Activated CD4-positive, alpha-beta T cell treated with anti-CD3 and anti-CD28 coated beads, Interleukin-2, amount 10 ng/mL, durations not matched to agents 7 days and 5 days (primary cell): ENCODE measurements at regions not wholly inside any gene's neighbourhood (a gene's known extent, or its start where the extent isn't known, plus 50 kb on each side); places are given as distances from the start of the nearest gene placed in this dataset.
"Not testable (repeated sequence)": the region's sequence is repeated elsewhere in the genome, so short reads cannot be mapped to it uniquely, and the experiment has no call there.

Source experiments
- CTCF ChIA-PET: fragments of 350-600 bp; sonication (Branson Sonifier 250); formaldehyde crosslinking; loops from one replicate; lab custom pipeline; 2021; ENCODE audit warnings: antibody characterized with exemption; lab: Charles Lee
- POLR2A ChIA-PET: fragments of 350-600 bp; sonication (Branson Sonifier 250); formaldehyde crosslinking; loops from one replicate; lab custom pipeline; 2021; ENCODE audit warnings: antibody characterized with exemption; lab: Charles Lee
- DNase-seq: peaks from one replicate; pipeline ENCODE4 v3.0.0-alpha.2; 2020
- H3K27ac Mint-ChIP-seq: one replicate; pipeline ENCODE4 v1.8.0; 2021; ENCODE audit warnings: mild to moderate bottlenecking, moderate library complexity, mixed read lengths
- H3K27me3 Mint-ChIP-seq: one replicate; pipeline ENCODE4 v1.8.0; 2021; ENCODE audit warnings: mixed read lengths
- H3K36me3 Mint-ChIP-seq: one replicate; pipeline ENCODE4 v1.8.0; 2021; ENCODE audit warnings: low read depth, mixed read lengths
- H3K4me1 Mint-ChIP-seq: one replicate; pipeline ENCODE4 v1.8.0; 2021; ENCODE audit warnings: mixed read lengths
- H3K4me3 Mint-ChIP-seq: one replicate; pipeline ENCODE4 v1.8.0; 2021; ENCODE audit warnings: mild to moderate bottlenecking, moderate library complexity, mixed read lengths
- H3K9me3 Mint-ChIP-seq: one replicate; pipeline ENCODE4 v1.8.0; 2021; ENCODE audit warnings: mixed read lengths

DNA sequence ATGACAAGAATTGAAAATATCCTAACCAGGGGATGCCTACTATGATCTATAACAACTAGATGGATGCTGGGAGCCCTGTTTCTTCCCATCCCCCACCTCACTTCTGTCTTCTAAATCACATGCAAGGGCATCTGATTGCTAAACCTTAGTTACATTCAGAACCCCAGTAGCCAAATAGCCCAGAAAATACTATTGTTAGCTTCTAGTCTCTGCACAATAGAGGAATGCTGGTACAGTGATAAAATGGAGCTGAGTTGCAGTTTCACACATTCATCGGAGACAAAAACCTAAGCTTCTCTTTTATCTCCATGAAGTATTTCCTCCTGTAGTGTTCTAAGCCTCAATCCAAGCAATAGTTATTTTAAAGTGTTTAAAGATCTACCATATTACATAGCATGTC is 942.9 kb downstream of the RPS29 start:
- Mint-ChIP-seq H3K36me3 (no peaks in the 10 kb centered on the region), H3K9me3 (no peaks in the 10 kb centered on the region), H3K4me1 (no peaks in the 10 kb centered on the region), H3K27me3 (no peaks in the 10 kb centered on the region), H3K27ac (no peak overlapping the region), H3K4me3 (no peak overlapping the region)
- ChIA-PET CTCF (no interaction called here), POLR2A (no interaction called here)
- DNase-seq = no peak

GRCh38 chr14:48628870-48629269 is 953.5 kb upstream of the MDGA2 start:
- H3K4me1 Mint-ChIP-seq = no peaks in the 10 kb centered on the region
- H3K4me3 Mint-ChIP-seq = no peak overlapping the region
- no peak overlapping the region for H3K27ac Mint-ChIP-seq
- ChIA-PET POLR2A (no interaction called here), CTCF (no interaction called here)
- no peaks in the 10 kb centered on the region for H3K36me3 Mint-ChIP-seq
- H3K27me3 Mint-ChIP-seq = no peaks in the 10 kb centered on the region
- no peak for DNase-seq
- no peaks in the 10 kb centered on the region for H3K9me3 Mint-ChIP-seq

DNA sequence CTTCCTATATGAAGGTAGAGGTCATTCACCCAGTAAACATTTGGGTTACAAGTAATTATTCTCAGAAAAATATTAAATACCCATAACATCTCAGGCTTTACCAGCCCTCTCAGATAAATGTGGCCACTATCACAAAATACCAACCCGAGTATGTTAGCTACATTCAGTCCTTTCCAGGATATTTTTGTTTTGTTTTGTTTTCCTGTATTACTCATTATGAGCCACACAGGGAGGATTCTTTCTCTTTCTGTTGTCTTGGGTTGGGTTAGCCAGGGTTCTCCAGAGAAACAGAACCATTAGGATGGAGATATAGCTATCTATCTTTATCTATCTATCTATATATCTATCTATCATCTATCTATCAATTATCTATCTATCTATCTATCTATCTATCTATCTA is 947.6 kb upstream of the MDGA2 start:
- no peak for DNase-seq
- Mint-ChIP-seq H3K27me3 (no peaks in the 10 kb centered on the region), H3K36me3 (no peaks in the 10 kb centered on the region), H3K4me3 (no peak overlapping the region), H3K9me3 (no peaks in the 10 kb centered on the region), H3K27ac (no peak overlapping the region), H3K4me1 (no peaks in the 10 kb centered on the region)
- ChIA-PET CTCF (no interaction called here), POLR2A (no interaction called here)

DNA sequence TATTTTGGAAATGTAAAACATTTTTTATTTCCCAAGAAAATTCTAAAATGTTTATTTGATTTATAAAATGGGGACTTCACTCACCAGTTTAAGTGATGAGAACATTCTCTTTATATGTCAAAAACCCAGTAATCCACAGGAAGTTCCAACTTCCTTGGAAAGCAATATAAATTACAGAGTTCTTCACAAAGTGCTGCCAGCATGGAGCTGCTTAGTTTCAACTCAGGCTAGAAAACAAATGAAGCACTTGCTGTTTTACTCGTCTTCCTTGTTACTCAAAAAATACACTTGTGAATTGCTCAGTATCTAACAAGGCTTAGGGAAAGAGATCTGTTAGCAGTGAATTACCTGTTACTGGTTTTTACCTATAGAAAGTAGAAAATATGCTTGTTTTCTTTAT is 942.7 kb upstream of the MDGA2 start:
- POLR2A ChIA-PET = no interaction called here
- Mint-ChIP-seq H3K9me3 (no peaks in the 10 kb centered on the region), H3K27me3 (no peaks in the 10 kb centered on the region), H3K4me1 (no peaks in the 10 kb centered on the region), H3K36me3 (no peaks in the 10 kb centered on the region), H3K4me3 (no peak overlapping the region), H3K27ac (no peak overlapping the region)
- CTCF ChIA-PET = no interaction called here
- no peak for DNase-seq

GRCh38 chr14:48616931-48617330 is 941.5 kb upstream of the MDGA2 start:
- DNase-seq = no peak
- POLR2A ChIA-PET = no interaction called here
- Mint-ChIP-seq H3K27me3 (no peaks in the 10 kb centered on the region), H3K4me1 (no peaks in the 10 kb centered on the region), H3K27ac (no peak overlapping the region), H3K4me3 (no peak overlapping the region), H3K36me3 (no peaks in the 10 kb centered on the region), H3K9me3 (peaks cover 4% of the 10 kb centered on the region)
- CTCF ChIA-PET = no interaction called here

GRCh38 chr14:48615618-48616017 is 940.2 kb upstream of the MDGA2 start:
- ChIA-PET POLR2A (no interaction called here), CTCF (no interaction called here)
- Mint-ChIP-seq H3K27ac (no peak overlapping the region), H3K9me3 (peaks cover 4% of the 10 kb centered on the region), H3K36me3 (no peaks in the 10 kb centered on the region), H3K27me3 (no peaks in the 10 kb centered on the region), H3K4me1 (no peaks in the 10 kb centered on the region), H3K4me3 (no peak overlapping the region)
- no peak for DNase-seq

DNA sequence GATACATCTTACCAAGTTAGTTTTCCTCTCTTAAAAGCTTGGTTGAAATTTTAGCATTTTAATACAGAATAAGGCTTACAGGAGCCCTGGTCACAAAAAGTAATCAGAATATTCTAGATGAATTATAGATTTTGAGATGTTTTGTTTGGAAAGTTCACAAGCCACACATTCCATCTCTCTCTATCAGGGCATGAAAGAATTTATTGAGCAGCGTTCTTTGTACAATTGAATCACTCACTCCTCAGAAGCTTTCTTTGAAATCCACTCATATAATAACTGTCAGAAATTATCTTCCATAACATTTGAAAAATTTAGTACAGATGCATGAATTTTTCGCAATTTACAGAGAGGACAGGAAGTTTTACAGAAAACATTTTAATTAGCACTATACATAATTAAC is 938.6 kb upstream of the MDGA2 start:
- H3K4me3 Mint-ChIP-seq = no peak overlapping the region
- no peak for DNase-seq
- H3K36me3 Mint-ChIP-seq = no peaks in the 10 kb centered on the region
- H3K9me3 Mint-ChIP-seq = peaks cover 7% of the 10 kb centered on the region
- H3K4me1 Mint-ChIP-seq = no peaks in the 10 kb centered on the region
- H3K27ac Mint-ChIP-seq = no peak overlapping the region
- ChIA-PET POLR2A (no interaction called here), CTCF (no interaction called here)
- H3K27me3 Mint-ChIP-seq = no peaks in the 10 kb centered on the region

DNA sequence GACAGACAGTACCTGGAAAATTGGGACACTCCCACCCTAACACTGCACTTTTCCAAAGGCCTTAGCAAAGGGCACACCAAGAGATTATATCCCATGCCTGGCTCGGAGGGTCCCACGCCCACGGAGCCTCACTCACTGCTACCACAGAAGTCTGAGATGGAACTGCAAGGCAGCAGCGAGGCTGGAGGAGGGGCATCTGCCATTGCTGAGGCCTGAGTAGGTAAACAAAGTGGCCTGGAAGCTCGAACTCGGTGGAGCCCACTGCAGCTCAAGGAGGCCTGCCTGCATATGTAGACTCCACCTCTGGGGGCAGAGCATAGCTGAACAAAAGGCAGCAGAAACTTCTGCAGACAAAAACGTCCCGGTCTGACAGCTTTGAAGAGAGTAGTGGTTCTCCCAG is 931.6 kb upstream of the MDGA2 start:
- POLR2A ChIA-PET, CTCF ChIA-PET, H3K27me3 Mint-ChIP-seq, H3K27ac Mint-ChIP-seq, H3K36me3 Mint-ChIP-seq, DNase-seq, H3K4me1 Mint-ChIP-seq, H3K4me3 Mint-ChIP-seq, H3K9me3 Mint-ChIP-seq: not testable (repeated sequence)

- Mint-ChIP-seq H3K27me3 (no peaks in the 10 kb centered on the region), H3K36me3 (no peaks in the 10 kb centered on the region), H3K9me3 (no peaks in the 10 kb centered on the region), H3K27ac (no peak overlapping the region), H3K4me1 (no peaks in the 10 kb centered on the region), H3K4me3 (no peak overlapping the region)
- CTCF ChIA-PET = no interaction called here
- POLR2A ChIA-PET = no interaction called here
- DNase-seq = no peak
Measured at GRCh38 chr14:48598458-48598857, 923.1 kb upstream of the MDGA2 start.

- Mint-ChIP-seq H3K36me3 (no peaks in the 10 kb centered on the region), H3K4me1 (no peaks in the 10 kb centered on the region), H3K27me3 (no peaks in the 10 kb centered on the region), H3K9me3 (no peaks in the 10 kb centered on the region), H3K27ac (no peak overlapping the region), H3K4me3 (no peak overlapping the region)
- POLR2A ChIA-PET = no interaction called here
- CTCF ChIA-PET = no interaction called here
- no peak for DNase-seq
Measured at GRCh38 chr14:48586099-48586498, 910.7 kb upstream of the MDGA2 start.

DNA sequence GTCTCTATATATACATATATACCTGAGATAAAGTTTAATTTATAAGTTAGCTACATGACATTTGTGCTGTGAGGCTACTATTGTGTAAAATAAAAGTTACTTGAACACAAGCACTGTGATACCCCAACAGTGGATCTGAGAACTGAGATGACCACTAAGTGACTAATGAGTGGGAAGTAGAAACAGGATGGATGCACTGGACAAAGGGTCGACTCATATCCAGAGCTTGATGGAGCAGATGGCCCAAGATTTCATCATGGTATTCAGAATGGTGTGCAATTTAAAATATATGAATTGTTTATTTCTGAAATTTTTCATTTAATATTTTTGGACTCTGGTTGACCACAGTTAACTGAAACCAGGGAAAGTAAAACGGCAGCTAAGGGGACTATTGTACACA is 908.6 kb upstream of the MDGA2 start:
- Mint-ChIP-seq H3K27ac (no peak overlapping the region), H3K36me3 (no peaks in the 10 kb centered on the region), H3K4me1 (no peaks in the 10 kb centered on the region), H3K9me3 (no peaks in the 10 kb centered on the region), H3K4me3 (no peak overlapping the region), H3K27me3 (no peaks in the 10 kb centered on the region)
- POLR2A ChIA-PET = no interaction called here
- CTCF ChIA-PET = no interaction called here
- DNase-seq = no peak

GRCh38 chr14:48582938-48583337 is 907.5 kb upstream of the MDGA2 start:
- no peaks in the 10 kb centered on the region for H3K36me3 Mint-ChIP-seq
- no peak overlapping the region for H3K27ac Mint-ChIP-seq
- CTCF ChIA-PET = no interaction called here
- H3K4me1 Mint-ChIP-seq = no peaks in the 10 kb centered on the region
- no peaks in the 10 kb centered on the region for H3K9me3 Mint-ChIP-seq
- POLR2A ChIA-PET = no interaction called here
- H3K27me3 Mint-ChIP-seq = no peaks in the 10 kb centered on the region
- H3K4me3 Mint-ChIP-seq = no peak overlapping the region
- no peak for DNase-seq

GRCh38 chr14:48580692-48581091 is 905.3 kb upstream of the MDGA2 start:
- POLR2A ChIA-PET = no interaction called here
- CTCF ChIA-PET = no interaction called here

GRCh38 chr14:48575772-48576171 is 900.4 kb upstream of the MDGA2 start:
- H3K4me3 Mint-ChIP-seq = no peak overlapping the region
- no peak for DNase-seq
- no peaks in the 10 kb centered on the region for H3K4me1 Mint-ChIP-seq
- ChIA-PET CTCF (no interaction called here), POLR2A (no interaction called here)
- no peaks in the 10 kb centered on the region for H3K36me3 Mint-ChIP-seq
- peaks cover 25% of the 10 kb centered on the region for H3K9me3 Mint-ChIP-seq
- no peak overlapping the region for H3K27ac Mint-ChIP-seq
- no peaks in the 10 kb centered on the region for H3K27me3 Mint-ChIP-seq

More at GRCh38 chr14:48580692-48581091, 905.3 kb upstream of the MDGA2 start:
- H3K36me3 Mint-ChIP-seq = no peaks in the 10 kb centered on the region
- H3K27ac Mint-ChIP-seq = no peak overlapping the region
- H3K4me1 Mint-ChIP-seq = no peaks in the 10 kb centered on the region
- no peaks in the 10 kb centered on the region for H3K27me3 Mint-ChIP-seq
- H3K4me3 Mint-ChIP-seq = no peak overlapping the region
- DNase-seq = no peak
- peaks cover 8% of the 10 kb centered on the region for H3K9me3 Mint-ChIP-seq
